ENCODE measurements at regions not wholly inside any gene's neighbourhood (a gene's known extent, or its start where the extent isn't known, plus 50 kb on each side); places are given as distances from the start of the nearest gene placed in this dataset.
"Not testable (repeated sequence)": the region's sequence is repeated elsewhere in the genome, so short reads cannot be mapped to it uniquely, and the experiment has no call there.

GRCh38 chr9:80678906-80679305 is 1010.4 kb downstream of the TLE1 start:
- Histone ChIP-seq H3K27me3 (ENCODE audit: low read length) (no peaks in the 10 kb centered on the region), H3K36me3 (ENCODE audit: insufficient read depth, low read length) (no peaks in the 10 kb centered on the region), H4K20me1 (ENCODE audit: insufficient read depth, low read depth, low read length) (no peaks in the 10 kb centered on the region), H3K27ac (ENCODE audit: low read length) (no peak overlapping the region), H3K4me1 (ENCODE audit: low read length) (no peaks in the 10 kb centered on the region), H3K4me3 (ENCODE audit: low read length) (no peak overlapping the region), H3K4me2 (ENCODE audit: low read depth, low read length, poor library complexity, severe bottlenecking) (no peak overlapping the region), H3K79me2 (ENCODE audit: low read length) (no peaks in the 10 kb centered on the region), H2AFZ (ENCODE audit: low read length) (no peak overlapping the region), H3K9me2 (replicated peaks; ENCODE audit: insufficient read depth, low read length) (no peaks in the 10 kb centered on the region), H3K9me3 (ENCODE audit: low read length) (peaks cover 33% of the 10 kb centered on the region), H3K9ac (ENCODE audit: low read length) (no peak overlapping the region)
- DNase-seq, result no peak

DNA sequence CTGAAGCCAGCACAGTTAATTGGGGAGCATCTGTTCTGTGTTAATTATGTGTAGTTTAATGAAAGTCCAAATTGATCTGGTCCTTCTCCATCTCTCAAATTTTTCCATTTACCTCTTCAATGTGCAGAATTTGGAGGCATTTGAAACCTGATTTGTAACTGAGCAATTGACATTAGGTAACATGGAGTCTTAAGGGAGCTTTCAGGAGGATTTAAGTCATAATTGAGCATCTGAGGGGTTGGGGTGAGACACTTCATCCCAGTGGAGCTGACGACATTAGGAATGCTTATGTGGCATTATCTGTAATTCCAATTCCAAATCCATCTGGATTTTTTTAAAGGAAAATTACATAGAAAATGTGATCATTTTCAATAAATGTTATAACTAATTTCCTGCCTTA is 1015.9 kb downstream of the TLE1 start:
- no peak for DNase-seq
- Histone ChIP-seq H3K9me2 (replicated peaks; ENCODE audit: insufficient read depth, low read length) (no peaks in the 10 kb centered on the region), H4K20me1 (ENCODE audit: insufficient read depth, low read depth, low read length) (no peaks in the 10 kb centered on the region), H3K9ac (ENCODE audit: low read length) (no peak overlapping the region), H3K4me3 (ENCODE audit: low read length) (no peak overlapping the region), H3K27me3 (ENCODE audit: low read length) (no peaks in the 10 kb centered on the region), H3K4me2 (ENCODE audit: low read depth, low read length, poor library complexity, severe bottlenecking) (no peak overlapping the region), H3K27ac (ENCODE audit: low read length) (no peak overlapping the region), H3K36me3 (ENCODE audit: insufficient read depth, low read length) (no peaks in the 10 kb centered on the region), H3K9me3 (ENCODE audit: low read length) (peaks cover 23% of the 10 kb centered on the region), H3K4me1 (ENCODE audit: low read length) (no peaks in the 10 kb centered on the region), H2AFZ (ENCODE audit: low read length) (no peak overlapping the region), H3K79me2 (ENCODE audit: low read length) (no peaks in the 10 kb centered on the region)

GRCh38 chr9:80665479-80665878 is 1023.9 kb downstream of the TLE1 start:
- H3K79me2 ChIP-seq (ENCODE audit: low read length), result no peaks in the 10 kb centered on the region
- H3K9me3 ChIP-seq (ENCODE audit: low read length), result peaks cover 11% of the 10 kb centered on the region

DNA sequence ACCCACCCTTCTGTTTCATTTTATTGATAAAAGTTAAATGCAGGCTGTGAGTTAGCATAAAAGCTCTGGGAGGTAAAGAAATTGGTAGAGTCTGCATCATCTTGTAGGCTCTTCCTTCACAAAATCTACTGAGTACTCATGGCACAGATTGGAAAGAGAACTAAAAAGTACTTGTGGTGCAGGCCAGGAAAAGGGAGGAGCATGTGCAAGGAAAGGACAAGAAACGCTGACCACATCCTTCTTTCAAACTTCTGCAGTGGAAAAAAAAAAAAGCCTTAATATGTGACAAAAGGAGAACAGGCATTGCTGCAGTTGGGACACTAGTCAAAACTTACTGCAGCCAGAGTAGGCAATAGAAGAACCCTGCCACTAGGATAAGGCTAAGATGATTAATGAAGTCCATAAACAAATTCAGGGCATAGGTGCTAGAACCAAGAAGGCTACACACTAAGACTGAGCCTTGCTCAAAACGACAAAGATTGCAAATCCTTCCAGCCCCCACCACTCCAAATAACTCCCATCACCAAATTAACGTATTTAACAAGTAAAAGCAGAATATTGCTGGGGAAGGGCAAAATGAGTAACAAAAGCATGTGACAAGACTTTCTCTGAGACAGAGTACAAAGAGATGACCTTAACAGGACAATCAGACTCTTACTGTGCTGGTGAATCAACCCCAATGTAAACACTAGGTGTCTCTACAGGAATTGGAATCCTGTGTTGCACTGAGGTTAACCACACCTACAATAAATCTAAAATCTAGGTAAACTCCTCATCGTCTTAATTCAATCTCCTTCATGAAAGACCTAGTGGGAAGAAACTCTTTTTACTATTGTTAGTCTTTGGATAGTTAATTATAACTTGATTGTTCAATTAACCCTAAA is 1024.8 kb downstream of the TLE1 start:
- Histone ChIP-seq H3K4me2 (ENCODE audit: low read depth, low read length, poor library complexity, severe bottlenecking) (no peak overlapping the region), H3K9me2 (replicated peaks; ENCODE audit: insufficient read depth, low read length) (no peaks in the 10 kb centered on the region)

More at GRCh38 chr9:80665479-80665878, 1023.9 kb downstream of the TLE1 start:
- Histone ChIP-seq H3K36me3 (ENCODE audit: insufficient read depth, low read length) (no peaks in the 10 kb centered on the region), H3K27me3 (ENCODE audit: low read length) (no peaks in the 10 kb centered on the region), H3K4me1 (ENCODE audit: low read length) (no peaks in the 10 kb centered on the region), H3K9me2 (replicated peaks; ENCODE audit: insufficient read depth, low read length) (no peaks in the 10 kb centered on the region), H4K20me1 (ENCODE audit: insufficient read depth, low read depth, low read length) (no peaks in the 10 kb centered on the region), H3K4me3 (ENCODE audit: low read length) (no peak overlapping the region), H3K9ac (ENCODE audit: low read length) (no peak overlapping the region), H3K27ac (ENCODE audit: low read length) (no peak overlapping the region), H2AFZ (ENCODE audit: low read length) (no peak overlapping the region), H3K4me2 (ENCODE audit: low read depth, low read length, poor library complexity, severe bottlenecking) (no peak overlapping the region)
- no peak for DNase-seq

GRCh38 chr9:80659751-80660150 is 1029.6 kb downstream of the TLE1 start:
- H3K4me3 ChIP-seq (ENCODE audit: low read length); H3K9ac ChIP-seq (ENCODE audit: low read length); H3K9me2 ChIP-seq (replicated peaks; ENCODE audit: insufficient read depth, low read length); H3K9me3 ChIP-seq (ENCODE audit: low read length); H2AFZ ChIP-seq (ENCODE audit: low read length); H3K4me2 ChIP-seq (ENCODE audit: low read depth, low read length, poor library complexity, severe bottlenecking); H3K36me3 ChIP-seq (ENCODE audit: insufficient read depth, low read length); H3K27ac ChIP-seq (ENCODE audit: low read length); DNase-seq; H3K4me1 ChIP-seq (ENCODE audit: low read length); H3K27me3 ChIP-seq (ENCODE audit: low read length); H3K79me2 ChIP-seq (ENCODE audit: low read length); H4K20me1 ChIP-seq (ENCODE audit: insufficient read depth, low read depth, low read length): not testable (repeated sequence)

More for the DNA sequence above, 1024.8 kb downstream of the TLE1 start:
- Histone ChIP-seq H3K9ac (ENCODE audit: low read length) (no peak overlapping the region), H3K27ac (ENCODE audit: low read length) (no peak overlapping the region), H3K4me1 (ENCODE audit: low read length) (no peaks in the 10 kb centered on the region), H3K79me2 (ENCODE audit: low read length) (no peaks in the 10 kb centered on the region), H3K4me3 (ENCODE audit: low read length) (no peak overlapping the region), H4K20me1 (ENCODE audit: insufficient read depth, low read depth, low read length) (no peaks in the 10 kb centered on the region), H2AFZ (ENCODE audit: low read length) (no peak overlapping the region), H3K36me3 (ENCODE audit: insufficient read depth, low read length) (no peaks in the 10 kb centered on the region), H3K9me3 (ENCODE audit: low read length) (peaks cover 8% of the 10 kb centered on the region), H3K27me3 (ENCODE audit: low read length) (no peaks in the 10 kb centered on the region)
- DNase-seq, result no peak

- H3K4me3 ChIP-seq (ENCODE audit: low read length), result no peak overlapping the region
- H3K4me2 ChIP-seq (ENCODE audit: low read depth, low read length, poor library complexity, severe bottlenecking), result no peak overlapping the region
- H3K9me2 ChIP-seq (replicated peaks; ENCODE audit: insufficient read depth, low read length), result no peaks in the 10 kb centered on the region
- no peaks in the 10 kb centered on the region for H3K36me3 ChIP-seq (ENCODE audit: insufficient read depth, low read length)
- no peak overlapping the region for H2AFZ ChIP-seq (ENCODE audit: low read length)
- H3K27me3 ChIP-seq (ENCODE audit: low read length), result no peaks in the 10 kb centered on the region
- H3K9me3 ChIP-seq (ENCODE audit: low read length), result peaks cover 6% of the 10 kb centered on the region
- DNase-seq, result no peak
- no peaks in the 10 kb centered on the region for H3K4me1 ChIP-seq (ENCODE audit: low read length)
- no peaks in the 10 kb centered on the region for H3K79me2 ChIP-seq (ENCODE audit: low read length)
- H3K27ac ChIP-seq (ENCODE audit: low read length), result no peak overlapping the region
- H4K20me1 ChIP-seq (ENCODE audit: insufficient read depth, low read depth, low read length), result no peaks in the 10 kb centered on the region
- H3K9ac ChIP-seq (ENCODE audit: low read length), result no peak overlapping the region
Measured at GRCh38 chr9:80651044-80651443, 1038.3 kb downstream of the TLE1 start.

- H2AFZ ChIP-seq (ENCODE audit: low read length), result no peak overlapping the region
- no peaks in the 10 kb centered on the region for H3K79me2 ChIP-seq (ENCODE audit: low read length)
- H3K9me3 ChIP-seq (ENCODE audit: low read length), result peaks cover 6% of the 10 kb centered on the region
- no peak for DNase-seq
- H3K9me2 ChIP-seq (replicated peaks; ENCODE audit: insufficient read depth, low read length), result no peaks in the 10 kb centered on the region
- H3K36me3 ChIP-seq (ENCODE audit: insufficient read depth, low read length), result no peaks in the 10 kb centered on the region
- H3K4me3 ChIP-seq (ENCODE audit: low read length), result no peak overlapping the region
- no peak overlapping the region for H3K27ac ChIP-seq (ENCODE audit: low read length)
- H3K9ac ChIP-seq (ENCODE audit: low read length), result no peak overlapping the region
- H3K4me1 ChIP-seq (ENCODE audit: low read length), result no peaks in the 10 kb centered on the region
- H3K4me2 ChIP-seq (ENCODE audit: low read depth, low read length, poor library complexity, severe bottlenecking), result no peak overlapping the region
- H4K20me1 ChIP-seq (ENCODE audit: insufficient read depth, low read depth, low read length), result no peaks in the 10 kb centered on the region
- H3K27me3 ChIP-seq (ENCODE audit: low read length), result no peaks in the 10 kb centered on the region
Measured at GRCh38 chr9:80649496-80649895, 1039.9 kb downstream of the TLE1 start.

GRCh38 chr9:80649001-80649420 is 1040.3 kb downstream of the TLE1 start:
- H3K4me1 ChIP-seq (ENCODE audit: low read length), result no peaks in the 10 kb centered on the region
- DNase-seq, result no peak
- H3K9ac ChIP-seq (ENCODE audit: low read length), result no peak overlapping the region
- no peak overlapping the region for H3K4me3 ChIP-seq (ENCODE audit: low read length)
- H3K27me3 ChIP-seq (ENCODE audit: low read length), result no peaks in the 10 kb centered on the region
- H3K4me2 ChIP-seq (ENCODE audit: low read depth, low read length, poor library complexity, severe bottlenecking), result no peak overlapping the region
- no peak overlapping the region for H3K27ac ChIP-seq (ENCODE audit: low read length)
- H3K36me3 ChIP-seq (ENCODE audit: insufficient read depth, low read length), result no peaks in the 10 kb centered on the region
- no peaks in the 10 kb centered on the region for H3K9me2 ChIP-seq (replicated peaks; ENCODE audit: insufficient read depth, low read length)
- H2AFZ ChIP-seq (ENCODE audit: low read length), result no peak overlapping the region
- peaks cover 6% of the 10 kb centered on the region for H3K9me3 ChIP-seq (ENCODE audit: low read length)
- no peaks in the 10 kb centered on the region for H4K20me1 ChIP-seq (ENCODE audit: insufficient read depth, low read depth, low read length)
- H3K79me2 ChIP-seq (ENCODE audit: low read length), result no peaks in the 10 kb centered on the region

All from Karpas-422 (cell line).